ENCODE measurements at regions not wholly inside any gene's neighbourhood (a gene's known extent, or its start where the extent isn't known, plus 50 kb on each side); places are given as distances from the start of the nearest gene placed in this dataset.

DNA sequence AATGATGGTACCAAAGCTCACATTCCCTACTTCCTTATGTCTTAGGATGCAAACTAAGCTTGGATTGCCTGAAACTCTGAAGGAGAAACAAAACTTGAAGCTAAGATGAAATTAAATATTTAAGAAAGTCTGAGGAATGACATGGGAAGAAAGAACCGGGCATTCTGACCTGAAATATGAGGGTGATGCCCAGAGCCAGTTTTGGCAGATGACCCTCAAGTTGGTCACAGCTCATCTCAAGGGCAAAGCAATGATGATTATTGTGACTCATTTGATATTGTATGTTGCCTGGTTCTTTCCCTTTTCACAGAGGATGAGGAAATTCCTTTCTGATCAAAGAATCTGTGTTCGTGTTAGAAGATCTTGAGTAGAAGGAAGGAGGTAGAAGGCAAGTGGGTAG is 96.0 kb upstream of the NHS start:
- no peak for DNase-seq (ENCODE audit: low read depth, low spot score)
- no peaks in the 10 kb centered on the region for H3K4me1 ChIP-seq (ENCODE audit: control insufficient read depth, insufficient read depth, low read length)
- no peak overlapping the region for H3K27ac ChIP-seq (ENCODE audit: low read length)
- no peak overlapping the region for H3K4me3 ChIP-seq (ENCODE audit: low read depth in 2 of 2, low read length in 2 of 2)
- ChIA-PET CTCF (no interaction called here), POLR2A (no interaction called here)
- ATAC-seq, result no peak
- in situ Hi-C loops (cut with HindIII; ENCODE audit: low pct_unique_long_range_greater_than_20kb, low sequenced_read_pairs) (no loop called here), intact Hi-C loops (cut with micrococcal nuclease; ENCODE audit: unreplicated experiment) (no loop called here)
- H3K9me3 ChIP-seq (ENCODE audit: control insufficient read depth, insufficient read depth, low read depth, low read length), result no peaks in the 10 kb centered on the region
- BruUV-seq (replicated peaks), result no TSS peak
- no peak for TF ChIP-seq TCF7L2 (IDR thresholded peaks at IDR 0.05; ENCODE audit: low read depth, low read length)
- no peak for TF ChIP-seq REST (IDR thresholded peaks at IDR 0.05; ENCODE audit: insufficient read depth in 1 of 2, low read depth in 2 of 2, low read length in 1 of 2)
- TF ChIP-seq, protein P1, sequence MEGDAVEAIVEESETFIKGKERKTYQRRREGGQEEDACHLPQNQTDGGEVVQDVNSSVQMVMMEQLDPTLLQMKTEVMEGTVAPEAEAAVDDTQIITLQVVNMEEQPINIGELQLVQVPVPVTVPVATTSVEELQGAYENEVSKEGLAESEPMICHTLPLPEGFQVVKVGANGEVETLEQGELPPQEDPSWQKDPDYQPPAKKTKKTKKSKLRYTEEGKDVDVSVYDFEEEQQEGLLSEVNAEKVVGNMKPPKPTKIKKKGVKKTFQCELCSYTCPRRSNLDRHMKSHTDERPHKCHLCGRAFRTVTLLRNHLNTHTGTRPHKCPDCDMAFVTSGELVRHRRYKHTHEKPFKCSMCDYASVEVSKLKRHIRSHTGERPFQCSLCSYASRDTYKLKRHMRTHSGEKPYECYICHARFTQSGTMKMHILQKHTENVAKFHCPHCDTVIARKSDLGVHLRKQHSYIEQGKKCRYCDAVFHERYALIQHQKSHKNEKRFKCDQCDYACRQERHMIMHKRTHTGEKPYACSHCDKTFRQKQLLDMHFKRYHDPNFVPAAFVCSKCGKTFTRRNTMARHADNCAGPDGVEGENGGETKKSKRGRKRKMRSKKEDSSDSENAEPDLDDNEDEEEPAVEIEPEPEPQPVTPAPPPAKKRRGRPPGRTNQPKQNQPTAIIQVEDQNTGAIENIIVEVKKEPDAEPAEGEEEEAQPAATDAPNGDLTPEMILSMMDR (IDR thresholded peaks at IDR 0.05), result no peak
- TF ChIP-seq POLR2AphosphoS5 (IDR thresholded peaks at IDR 0.05; ENCODE audit: low read depth, low read length), result no peak
- no peak for TF ChIP-seq SIN3A (IDR thresholded peaks at IDR 0.05; ENCODE audit: borderline replicate concordance, insufficient read depth, low read depth, low read length)
- no peaks in the 10 kb centered on the region for H3K27me3 ChIP-seq (ENCODE audit: control insufficient read depth, insufficient read depth, low read length)
- no peaks in the 10 kb centered on the region for H3K36me3 ChIP-seq (ENCODE audit: control insufficient read depth, insufficient read depth, low read length)

DNA sequence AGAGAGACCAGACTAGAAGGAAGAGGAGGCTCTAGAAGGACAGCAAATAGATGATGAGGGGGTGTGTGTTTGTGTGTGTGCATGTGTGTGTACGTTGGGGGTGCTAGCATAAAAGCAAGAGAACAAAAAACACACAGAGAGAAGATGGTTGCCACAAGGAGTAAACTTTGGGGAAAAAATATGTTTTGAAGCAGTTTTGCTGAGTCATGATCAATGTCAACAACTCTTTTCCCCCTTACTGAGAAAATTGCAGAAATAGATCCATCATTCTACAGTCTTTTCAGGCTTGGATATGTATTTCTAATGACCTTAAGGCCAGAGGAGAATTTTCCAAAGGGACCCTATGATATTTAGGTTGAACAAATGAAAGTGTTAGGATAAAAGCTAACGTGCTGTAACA is 89.0 kb upstream of the NHS start:
- intact Hi-C loops (cut with micrococcal nuclease; ENCODE audit: unreplicated experiment), result no loop called here
- ATAC-seq (no peak), DNase-seq (ENCODE audit: low read depth, low spot score) (no peak)
- Histone ChIP-seq H3K9me3 (ENCODE audit: control insufficient read depth, insufficient read depth, low read depth, low read length) (no peaks in the 10 kb centered on the region), H3K4me3 (ENCODE audit: low read depth in 2 of 2, low read length in 2 of 2) (no peak overlapping the region), H3K36me3 (ENCODE audit: control insufficient read depth, insufficient read depth, low read length) (no peaks in the 10 kb centered on the region), H3K27ac (ENCODE audit: low read length) (no peak overlapping the region), H3K27me3 (ENCODE audit: control insufficient read depth, insufficient read depth, low read length) (no peaks in the 10 kb centered on the region), H3K4me1 (ENCODE audit: control insufficient read depth, insufficient read depth, low read length) (no peaks in the 10 kb centered on the region)
- in situ Hi-C loops (cut with HindIII; ENCODE audit: low pct_unique_long_range_greater_than_20kb, low sequenced_read_pairs), result no loop called here
- POLR2A ChIA-PET, result no interaction called here
- CTCF ChIA-PET, result no interaction called here
- TF ChIP-seq SIN3A (IDR thresholded peaks at IDR 0.05; ENCODE audit: borderline replicate concordance, insufficient read depth, low read depth, low read length), result no peak
- no TSS peak for BruUV-seq (replicated peaks)

DNA sequence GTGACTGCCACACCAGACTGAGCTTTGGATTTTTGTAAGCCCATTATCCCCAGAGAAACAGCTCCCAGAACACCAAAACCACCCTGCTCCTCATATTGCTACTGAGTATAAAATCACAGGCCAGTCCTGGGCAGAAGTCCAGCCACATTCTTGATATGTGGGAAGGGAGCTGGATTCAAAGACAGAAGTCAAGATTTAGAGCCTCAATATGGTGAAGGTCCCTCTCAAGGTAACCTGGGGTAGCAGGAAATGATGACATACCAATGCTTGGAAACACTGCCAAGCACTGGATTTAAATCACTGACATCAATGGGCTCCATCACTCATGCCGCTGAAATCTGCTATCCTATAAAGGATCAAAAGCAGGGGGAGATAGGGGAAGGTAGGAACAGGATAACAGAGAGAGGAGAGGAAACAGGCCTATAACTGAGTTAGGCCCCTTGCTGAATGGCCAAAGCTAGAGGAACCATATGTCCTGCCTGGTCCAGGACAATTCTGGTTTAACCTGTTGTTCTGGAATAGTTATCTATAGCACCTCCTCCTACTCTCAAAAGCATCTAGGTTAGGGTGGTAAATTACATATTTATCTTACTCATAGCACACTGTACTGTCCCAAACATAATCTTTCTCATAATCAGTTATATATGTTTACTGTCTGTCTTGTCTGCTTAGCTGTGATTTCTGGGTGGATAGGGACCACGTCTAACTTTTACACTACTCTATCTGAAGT is 83.7 kb upstream of the NHS start:
- CTCF ChIA-PET, result no interaction called here

More for the DNA sequence above, 83.7 kb upstream of the NHS start:
- ATAC-seq (no peak), DNase-seq (ENCODE audit: low read depth, low spot score) (no peak)
- no peaks in the 10 kb centered on the region for H3K27me3 ChIP-seq (ENCODE audit: control insufficient read depth, insufficient read depth, low read length)
- no peaks in the 10 kb centered on the region for H3K36me3 ChIP-seq (ENCODE audit: control insufficient read depth, insufficient read depth, low read length)
- BruUV-seq (replicated peaks), result no TSS peak
- in situ Hi-C loops (cut with HindIII; ENCODE audit: low pct_unique_long_range_greater_than_20kb, low sequenced_read_pairs) (no loop called here), intact Hi-C loops (cut with micrococcal nuclease; ENCODE audit: unreplicated experiment) (no loop called here)
- H3K4me3 ChIP-seq (ENCODE audit: low read depth in 2 of 2, low read length in 2 of 2), result no peak overlapping the region
- H3K9me3 ChIP-seq (ENCODE audit: control insufficient read depth, insufficient read depth, low read depth, low read length), result no peaks in the 10 kb centered on the region
- POLR2A ChIA-PET, result no interaction called here
- TF ChIP-seq TCF7L2 (IDR thresholded peaks at IDR 0.05; ENCODE audit: low read depth, low read length), result no peak
- TF ChIP-seq, protein P1 (IDR thresholded peaks at IDR 0.05), result no peak
- no peak for TF ChIP-seq POLR2AphosphoS5 (IDR thresholded peaks at IDR 0.05; ENCODE audit: low read depth, low read length)
- no peak for TF ChIP-seq REST (IDR thresholded peaks at IDR 0.05; ENCODE audit: insufficient read depth in 1 of 2, low read depth in 2 of 2, low read length in 1 of 2)
- no peak for TF ChIP-seq SIN3A (IDR thresholded peaks at IDR 0.05; ENCODE audit: borderline replicate concordance, insufficient read depth, low read depth, low read length)
- H3K4me1 ChIP-seq (ENCODE audit: control insufficient read depth, insufficient read depth, low read length), result no peaks in the 10 kb centered on the region
- no peak overlapping the region for H3K27ac ChIP-seq (ENCODE audit: low read length)
